ENCODE measurements at regions not wholly inside any gene's neighbourhood (a gene's known extent, or its start where the extent isn't known, plus 50 kb on each side); places are given as distances from the start of the nearest gene placed in this dataset.

- no peak for TF ChIP-seq CTCF (IDR thresholded peaks at IDR 0.05)
- no peak for TF ChIP-seq POLR2A (IDR thresholded peaks at IDR 0.05)
Observed at GRCh38 chr4:19512086-19512485, 739.6 kb upstream of the SLIT2 start.
